ENCODE measurements at regions not wholly inside any gene's neighbourhood (a gene's known extent, or its start where the extent isn't known, plus 50 kb on each side); places are given as distances from the start of the nearest gene placed in this dataset.

DNA sequence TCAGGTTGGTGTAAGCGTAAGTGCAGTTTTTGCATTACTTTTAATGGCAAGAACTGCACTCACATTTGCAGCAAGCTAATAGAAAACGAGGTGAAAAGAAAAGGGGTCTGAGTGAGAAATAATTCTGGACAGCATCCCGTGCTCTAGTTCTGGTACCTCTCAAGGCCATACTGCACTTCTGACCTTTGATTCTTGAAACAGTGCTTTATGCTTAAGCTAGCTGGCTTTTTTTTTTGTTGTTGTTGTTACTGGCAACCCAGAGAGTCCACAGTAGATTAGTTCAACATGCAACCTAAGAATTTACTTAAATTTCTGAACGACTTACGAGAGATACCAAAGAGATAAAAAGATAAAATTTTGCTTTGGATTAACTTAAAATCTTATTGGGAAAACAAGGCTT, 75.2 kb upstream of the PRKD1 start:
- no peak for TF ChIP-seq SIN3A (IDR thresholded peaks at IDR 0.05; ENCODE audit: borderline replicate concordance, insufficient read depth, low read length)
- no peak for TF ChIP-seq POLR2AphosphoS5 (IDR thresholded peaks at IDR 0.05; ENCODE audit: low read depth, low read length)
- TF ChIP-seq TAF1 (IDR thresholded peaks at IDR 0.05; ENCODE audit: borderline replicate concordance, insufficient read depth, low read length), result no peak
- TF ChIP-seq REST (IDR thresholded peaks at IDR 0.05; ENCODE audit: insufficient read depth in 1 of 2, low read depth in 2 of 2, low read length in 2 of 2), result no peak
- TF ChIP-seq FOXP2 (optimal IDR thresholded peaks at IDR 0.05; ENCODE audit: borderline replicate concordance, extremely low read depth, extremely low read length, insufficient read depth), result no peak

DNA sequence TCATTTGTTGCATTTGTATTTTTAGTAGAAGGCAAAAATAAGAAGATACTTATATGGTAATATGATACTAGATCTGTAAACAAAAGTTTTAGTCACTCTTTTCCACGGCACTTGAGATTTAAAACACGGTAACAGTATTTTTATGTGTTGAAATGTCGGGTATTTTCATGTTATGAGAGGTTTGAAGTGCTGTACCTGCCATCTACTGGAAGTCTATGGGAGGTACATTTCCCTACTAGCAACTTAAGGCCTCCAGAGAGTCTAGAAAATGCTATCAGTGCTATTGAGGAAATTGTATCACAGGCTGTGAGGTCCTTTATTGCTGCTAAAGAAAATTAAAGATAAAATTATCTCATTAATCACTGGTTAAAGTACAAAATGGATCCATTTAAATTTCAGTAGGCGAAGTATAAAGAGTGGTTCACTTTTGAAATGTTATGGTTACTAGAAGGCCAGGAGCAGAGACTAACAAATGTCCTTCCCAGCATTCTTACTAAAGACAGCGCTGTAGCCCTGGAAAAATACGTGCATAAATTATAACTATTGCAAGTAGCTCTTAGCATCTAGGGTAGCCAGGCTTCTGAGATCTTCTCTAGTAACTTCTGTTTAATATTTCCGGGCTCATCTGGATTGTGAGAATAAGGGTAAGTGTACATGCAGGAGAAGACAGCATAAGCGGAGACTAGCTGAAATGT, 77.6 kb upstream of the PRKD1 start:
- TF ChIP-seq POLR2AphosphoS5 (IDR thresholded peaks at IDR 0.05; ENCODE audit: low read depth, low read length) (no peak), SIN3A (IDR thresholded peaks at IDR 0.05; ENCODE audit: borderline replicate concordance, insufficient read depth, low read length) (no peak)

DNA sequence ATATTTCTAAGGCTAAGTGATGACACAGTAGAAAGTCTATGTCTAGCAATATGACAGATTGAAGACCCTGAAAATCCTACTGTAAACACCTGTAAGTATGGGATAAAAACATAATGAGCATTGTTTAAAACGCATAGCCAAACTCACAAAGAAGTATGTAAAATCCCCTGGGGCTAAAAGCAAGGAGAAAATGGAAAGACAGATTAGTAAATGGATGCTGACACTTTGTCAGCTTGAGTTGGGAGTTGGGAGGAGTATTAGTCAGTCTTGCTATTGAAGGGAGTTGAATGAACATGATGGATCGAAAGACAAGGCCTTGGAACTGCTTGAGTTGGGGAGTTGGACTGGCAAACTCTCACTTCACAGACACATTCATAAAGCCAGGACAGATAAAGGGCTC, 79.0 kb upstream of the PRKD1 start:
- TF ChIP-seq REST (IDR thresholded peaks at IDR 0.05; ENCODE audit: insufficient read depth in 1 of 2, low read depth in 2 of 2, low read length in 2 of 2), result no peak
- no peak for TF ChIP-seq TAF1 (IDR thresholded peaks at IDR 0.05; ENCODE audit: borderline replicate concordance, insufficient read depth, low read length)
- TF ChIP-seq SIN3A (IDR thresholded peaks at IDR 0.05; ENCODE audit: borderline replicate concordance, insufficient read depth, low read length), result no peak
- no peak for TF ChIP-seq FOXP2 (optimal IDR thresholded peaks at IDR 0.05; ENCODE audit: borderline replicate concordance, extremely low read depth, extremely low read length, insufficient read depth)
- TF ChIP-seq POLR2AphosphoS5 (IDR thresholded peaks at IDR 0.05; ENCODE audit: low read depth, low read length), result no peak

DNA sequence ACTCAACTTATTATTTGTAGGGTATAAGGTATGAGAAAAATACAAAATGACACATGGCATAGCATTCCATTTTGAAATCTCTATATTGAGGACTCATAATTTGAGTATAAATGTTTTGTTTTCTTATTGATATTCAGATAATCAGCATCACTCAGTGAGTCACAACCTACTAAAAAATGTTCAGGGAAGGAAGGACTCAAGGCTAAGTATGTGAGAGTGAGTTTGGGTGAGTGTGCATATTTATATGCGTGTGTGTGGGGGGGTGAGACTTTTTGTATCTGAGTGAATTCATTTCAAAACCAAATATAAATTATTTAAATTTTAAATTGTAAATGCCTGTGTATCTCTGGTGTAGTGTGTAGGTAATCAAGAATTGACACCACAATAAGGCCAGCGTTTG, 87.8 kb upstream of the PRKD1 start:
- no peak for TF ChIP-seq FOXP2 (optimal IDR thresholded peaks at IDR 0.05; ENCODE audit: borderline replicate concordance, extremely low read depth, extremely low read length, insufficient read depth)
- TF ChIP-seq POLR2AphosphoS5 (IDR thresholded peaks at IDR 0.05; ENCODE audit: low read depth, low read length), result no peak
- no peak for TF ChIP-seq TAF1 (IDR thresholded peaks at IDR 0.05; ENCODE audit: borderline replicate concordance, insufficient read depth, low read length)
- TF ChIP-seq REST (IDR thresholded peaks at IDR 0.05; ENCODE audit: insufficient read depth in 1 of 2, low read depth in 2 of 2, low read length in 2 of 2), result no peak
- no peak for TF ChIP-seq SIN3A (IDR thresholded peaks at IDR 0.05; ENCODE audit: borderline replicate concordance, insufficient read depth, low read length)

DNA sequence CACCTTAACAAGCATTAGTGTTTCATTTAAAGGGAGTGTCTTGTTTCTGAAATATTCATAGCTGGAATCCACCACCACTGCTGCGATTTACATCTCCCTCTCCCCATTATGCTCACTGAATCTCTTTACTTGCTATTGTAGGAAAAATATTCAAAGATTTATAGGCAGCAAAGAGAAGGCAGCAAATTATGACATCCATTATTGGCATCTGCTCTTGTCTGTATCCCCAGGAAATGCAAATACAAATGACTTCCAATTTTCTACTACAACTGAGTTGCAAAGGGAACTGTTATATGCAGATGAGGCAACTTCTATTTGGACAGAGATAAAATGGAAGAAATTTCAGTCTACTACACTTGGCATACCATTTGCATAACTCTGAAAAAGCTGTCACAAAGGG, 88.4 kb upstream of the PRKD1 start:
- TF ChIP-seq FOXP2 (optimal IDR thresholded peaks at IDR 0.05; ENCODE audit: borderline replicate concordance, extremely low read depth, extremely low read length, insufficient read depth) (no peak), SIN3A (IDR thresholded peaks at IDR 0.05; ENCODE audit: borderline replicate concordance, insufficient read depth, low read length) (no peak), TAF1 (IDR thresholded peaks at IDR 0.05; ENCODE audit: borderline replicate concordance, insufficient read depth, low read length) (no peak), REST (IDR thresholded peaks at IDR 0.05; ENCODE audit: insufficient read depth in 1 of 2, low read depth in 2 of 2, low read length in 2 of 2) (no peak), POLR2AphosphoS5 (IDR thresholded peaks at IDR 0.05; ENCODE audit: low read depth, low read length) (no peak)
